Activated T-helper 1 cell treated with anti-CD3 and anti-CD28 coated beads, Interleukin-2, amount 50 U/mL, for 16 hours (primary cell): ENCODE measurements at regions not wholly inside any gene's neighbourhood (a gene's known extent, or its start where the extent isn't known, plus 50 kb on each side); places are given as distances from the start of the nearest gene placed in this dataset.
"Not testable (repeated sequence)": the region's sequence is repeated elsewhere in the genome, so short reads cannot be mapped to it uniquely, and the experiment has no call there.

Experiments used
- DNase-seq, 2 donors: peaks; one replicate each; pipeline ENCODE4 v3.0.0-alpha.2; 2020; ENCODE audit warnings: low read depth in 1 of 2, low spot score in 1 of 2

GRCh38 chr1:47491341-47491753 is 53.5 kb downstream of the FOXD2 start:
- DNase-seq: no peak

GRCh38 chr1:47495176-47495713 is 57.4 kb downstream of the FOXD2 start:
- no peak for DNase-seq

- DNase-seq: no peak
Observed at GRCh38 chr1:47498551-47498950, 60.7 kb downstream of the FOXD2 start.

- no peak for DNase-seq
Observed at GRCh38 chr1:47501069-47501468, 63.2 kb downstream of the FOXD2 start.

- no peak for DNase-seq
Observed at GRCh38 chr1:47502746-47503370, 65.0 kb downstream of the FOXD2 start.

GRCh38 chr1:47504840-47505239 is 67.0 kb downstream of the FOXD2 start:
- not testable (repeated sequence) for DNase-seq

- no peak for DNase-seq
Observed at GRCh38 chr1:47505267-47505666, 67.4 kb downstream of the FOXD2 start.

GRCh38 chr1:47506053-47506452 is 68.2 kb downstream of the FOXD2 start:
- no peak for DNase-seq

GRCh38 chr1:47507144-47507543 is 69.3 kb downstream of the FOXD2 start:
- DNase-seq: no peak

- DNase-seq: no peak
Observed at GRCh38 chr1:47507881-47508701, 70.2 kb downstream of the FOXD2 start.

GRCh38 chr1:47508702-47509431 is 71.0 kb downstream of the FOXD2 start:
- no peak for DNase-seq

GRCh38 chr1:47510282-47510811 is 72.5 kb downstream of the FOXD2 start:
- DNase-seq: no peak

GRCh38 chr1:47511825-47512224 is 74.0 kb downstream of the FOXD2 start:
- DNase-seq: no peak

- DNase-seq: no peak
Observed at GRCh38 chr1:47513393-47513792, 75.5 kb downstream of the FOXD2 start.

- DNase-seq: no peak
Observed at GRCh38 chr1:47514229-47514628, 76.4 kb downstream of the FOXD2 start.

GRCh38 chr1:47515164-47515789 is 77.4 kb downstream of the FOXD2 start:
- no peak for DNase-seq

GRCh38 chr1:47517946-47518345 is 80.1 kb downstream of the FOXD2 start:
- DNase-seq: no peak

GRCh38 chr1:47519491-47519890 is 81.6 kb downstream of the FOXD2 start:
- DNase-seq: no peak

- no peak for DNase-seq
Observed at GRCh38 chr1:47519971-47520370, 82.1 kb downstream of the FOXD2 start.

- DNase-seq: no peak
Observed at GRCh38 chr1:47521034-47521881, 83.4 kb downstream of the FOXD2 start.
